A549 (cell line): ENCODE measurements at regions not wholly inside any gene's neighbourhood (a gene's known extent, or its start where the extent isn't known, plus 50 kb on each side); places are given as distances from the start of the nearest gene placed in this dataset.
A peak's percentile ranks its signal among the peaks of the same experiment; 100 is the strongest.

Source experiments
- ATAC-seq, 2 experiments: fragments of 200-7000 bp in 1 of 2; fragments of >200 bp in 1 of 2; cut with Nextera tagmentation in 1 of 2; cut with Tn5 transposase in 1 of 2; 3 replicates each; pipeline versions ENCODE4 v1.8.0 to v1.9.1; 2018 to 2020; ENCODE audit warnings: mild to moderate bottlenecking in 1 of 2, moderate library complexity in 1 of 2
- CTCF ChIA-PET: fragments of 300-600 bp; sonication (Branson Sonifier 250); formaldehyde crosslinking; extraction: SDS; loops from one replicate; lab custom pipeline; 2021; ENCODE audit warnings: antibody characterized with exemption, inconsistent platforms; lab: Yijun Ruan, JAX
- POLR2A ChIA-PET: fragments of 350-600 bp; formaldehyde crosslinking; extraction: SDS; loops from one replicate; lab custom pipeline; 2021; ENCODE audit warnings: antibody characterized with exemption, inconsistent platforms; lab: Yijun Ruan, JAX
- DNase-seq, 2 experiments: peaks; one replicate each; pipeline versions ENCODE4 v3.0.0 to v3.0.0-alpha.2; 2011 to 2016; ENCODE audit warnings: low read depth in 1 of 2, low spot score in 1 of 2
- FAIRE-seq: peaks from 2 replicates; lab custom pipeline; 2011; peaks lifted over from hg19 to GRCh38; lab: Jason Lieb, UNC
- H3K27ac ChIP-seq, 2 experiments: fragments of >200 bp; sonication (Bioruptor Twin); formaldehyde crosslinking; 3 replicates each; pipeline ENCODE4 v1.5.1; 2016 to 2017
- H3K4me1 ChIP-seq: fragments of >200 bp; sonication (Bioruptor Twin); formaldehyde crosslinking; 3 replicates; pipeline ENCODE4 v1.6.1; 2016
- H3K4me2 ChIP-seq: fragments of >200 bp; sonication (Bioruptor Twin); formaldehyde crosslinking; 3 replicates; pipeline ENCODE4 v1.6.1; 2016
- H3K4me3 ChIP-seq: fragments of >200 bp; sonication (Bioruptor Twin); formaldehyde crosslinking; 3 replicates; pipeline ENCODE4 v1.5.1; 2016
- H3K9me3 ChIP-seq: fragments of >200 bp; sonication (Bioruptor Twin); formaldehyde crosslinking; 3 replicates; pipeline ENCODE4 v1.6.1; 2016
- CBX8 ChIP-seq: fragments of 200-600 bp; sonication (generic); IDR thresholded peaks from 2 replicates; pipeline ENCODE4 v1.6.1; 2016
- CEBPB ChIP-seq, 2 experiments: fragments of >200 bp in 1 of 2; sonication (Bioruptor Twin) in 1 of 2; formaldehyde crosslinking in 1 of 2; IDR thresholded peaks; 2 replicates each; pipeline ENCODE4 v1.6.1; 2012 to 2016
- CHD2 ChIP-seq: fragments of 150-350 bp; IDR thresholded peaks from 2 replicates; pipeline ENCODE4 v1.6.1; 2014; ENCODE audit warnings: low read length; ENCODE audit not compliant: partially characterized antibody
- EHF ChIP-seq: fragments of 250-450 bp; sonication (Bioruptor Pico); IDR thresholded peaks from 2 replicates; pipeline ENCODE4 v1.5.0; 2020; ENCODE audit warnings: mild to moderate bottlenecking
- FOSB ChIP-seq: fragments of 250-450 bp; sonication (Bioruptor Pico); IDR thresholded peaks from 2 replicates; pipeline ENCODE4 v1.5.0; 2020; ENCODE audit warnings: mild to moderate bottlenecking, moderate library complexity
- FOXS1 ChIP-seq: fragments of 250-450 bp; sonication (Bioruptor Pico); IDR thresholded peaks from 2 replicates; pipeline ENCODE4 v1.5.0; 2020; ENCODE audit warnings: mild to moderate bottlenecking, moderate library complexity
- GATA3 ChIP-seq: IDR thresholded peaks from 2 replicates; pipeline ENCODE4 v1.6.1; 2012; ENCODE audit warnings: borderline replicate concordance
- HDAC2 ChIP-seq: fragments of 200-600 bp; sonication (generic); IDR thresholded peaks from 2 replicates; pipeline ENCODE4 v1.6.1; 2016
- HES2 ChIP-seq: fragments of >200 bp; sonication (Bioruptor Twin); formaldehyde crosslinking; IDR thresholded peaks from 2 replicates; pipeline ENCODE4 v1.6.1; 2016
- HEYL ChIP-seq: fragments of 250-450 bp; sonication (Bioruptor Pico); IDR thresholded peaks from 2 replicates; pipeline ENCODE4 v1.8.0; 2021; ENCODE audit warnings: mild to moderate bottlenecking, moderate library complexity
- HOXB13 ChIP-seq: fragments of 250-450 bp; sonication (Bioruptor Pico); IDR thresholded peaks from 2 replicates; pipeline ENCODE4 v1.5.0; 2020; ENCODE audit warnings: low read depth, mild to moderate bottlenecking, moderate library complexity
- KDM1A ChIP-seq: fragments of 200-600 bp; sonication (generic); IDR thresholded peaks from 2 replicates; pipeline ENCODE4 v1.6.1; 2016; ENCODE audit warnings: low read depth, mild to moderate bottlenecking
- MAFK ChIP-seq: fragments of 450-650 bp; IDR thresholded peaks from 2 replicates; pipeline ENCODE4 v1.6.1; 2014; ENCODE audit not compliant: partially characterized antibody
- MAZ ChIP-seq: fragments of 150-350 bp; IDR thresholded peaks from 2 replicates; pipeline ENCODE4 v1.6.1; 2014; ENCODE audit warnings: antibody characterized with exemption, low read depth, low read length, borderline replicate concordance
- POLR2A ChIP-seq: IDR thresholded peaks from 2 replicates; pipeline ENCODE4 v1.6.1; 2012; ENCODE audit warnings: mild to moderate bottlenecking, low read length
- POLR2AphosphoS2 ChIP-seq: conservative IDR thresholded peaks from 2 replicates; pipeline ENCODE4 v1.6.1; 2012; ENCODE audit warnings: low read length, improper control_type of control experiment, inconsistent platforms
- RCOR1 ChIP-seq: fragments of 150-350 bp; IDR thresholded peaks from 2 replicates; pipeline ENCODE4 v1.6.1; 2014; ENCODE audit warnings: antibody characterized with exemption, low read length, low read depth
- ZC3H11A ChIP-seq: fragments of 450-650 bp; IDR thresholded peaks from 2 replicates; pipeline ENCODE4 v1.6.1; 2014; ENCODE audit warnings: antibody characterized with exemption, mild to moderate bottlenecking
- ZFP36 ChIP-seq: fragments of 450-650 bp; IDR thresholded peaks from 2 replicates; pipeline ENCODE4 v1.6.1; 2014; ENCODE audit warnings: borderline replicate concordance; ENCODE audit not compliant: partially characterized antibody
- ZNF302 ChIP-seq: fragments of 250-450 bp; sonication (Bioruptor Pico); IDR thresholded peaks from 2 replicates; pipeline ENCODE4 v1.9.0; 2021; ENCODE audit warnings: inconsistent platforms, mild to moderate bottlenecking, moderate library complexity
- ZSCAN20 ChIP-seq: fragments of 250-450 bp; sonication (Bioruptor Pico); IDR thresholded peaks from 2 replicates; pipeline ENCODE4 v1.8.0; 2022; ENCODE audit warnings: mild to moderate bottlenecking, moderate library complexity
- WGBS: methylation state at CpG from one replicate; pipeline ENCODE4 v1.1.6; 2017; ENCODE audit errors: missing lambda C conversion rate; 5-methylcytosine and 5-hydroxymethylcytosine counted together
- TF ChIP-seq, protein P1 (sequence below): fragments of >200 bp; sonication (Bioruptor Twin); formaldehyde crosslinking; IDR thresholded peaks from 3 replicates; pipeline ENCODE4 v1.5.1; 2016
- TF ChIP-seq, protein P2 (sequence below): fragments of >200 bp; sonication (Bioruptor Twin); formaldehyde crosslinking; IDR thresholded peaks from 3 replicates; pipeline ENCODE4 v1.6.1; 2016
- TF ChIP-seq, protein P3 (sequence below): IDR thresholded peaks from 2 replicates; pipeline ENCODE4 v1.6.1; 2012

DNA sequence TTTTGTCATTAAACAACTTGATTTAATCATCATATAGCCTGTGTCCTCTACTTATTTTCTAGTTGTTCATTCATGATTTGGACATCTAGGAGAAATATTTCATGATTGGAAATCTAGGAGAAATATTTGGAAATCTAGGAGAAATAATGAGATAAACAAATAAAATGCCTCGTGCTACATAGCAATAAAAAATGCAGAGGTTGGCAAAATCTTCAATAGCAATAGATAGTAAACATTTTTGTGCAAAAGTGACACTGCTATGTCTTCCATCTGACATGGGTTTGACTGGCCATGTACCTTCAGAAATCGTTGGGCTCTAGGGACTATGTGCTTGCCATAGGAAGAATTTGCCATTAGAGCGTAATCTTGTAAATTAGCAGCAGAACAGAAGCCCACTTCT, 1304.5 kb upstream of the ZEB2 start:
- 43% methylated on average over 3 of the region's 3 CpGs for WGBS
- H3K4me1 ChIP-seq: no peaks in the 10 kb centered on the region
- ChIA-PET CTCF (no interaction called here), POLR2A (no interaction called here)
- FAIRE-seq (no peak), ATAC-seq (no peak), DNase-seq (no peak)
- TF ChIP-seq MAFK (peak; percentile 34), POLR2A (no peak), FOSB (CRISPR knock-in tag) (no peak), FOXS1 (CRISPR knock-in tag) (no peak), POLR2AphosphoS2 (no peak), CHD2 (no peak), HES2 (no peak)
- no peak overlapping the region for H3K4me3 ChIP-seq
- no peaks in the 10 kb centered on the region for H3K9me3 ChIP-seq
- no peak overlapping the region for H3K27ac ChIP-seq
- no peak overlapping the region for H3K4me2 ChIP-seq

DNA sequence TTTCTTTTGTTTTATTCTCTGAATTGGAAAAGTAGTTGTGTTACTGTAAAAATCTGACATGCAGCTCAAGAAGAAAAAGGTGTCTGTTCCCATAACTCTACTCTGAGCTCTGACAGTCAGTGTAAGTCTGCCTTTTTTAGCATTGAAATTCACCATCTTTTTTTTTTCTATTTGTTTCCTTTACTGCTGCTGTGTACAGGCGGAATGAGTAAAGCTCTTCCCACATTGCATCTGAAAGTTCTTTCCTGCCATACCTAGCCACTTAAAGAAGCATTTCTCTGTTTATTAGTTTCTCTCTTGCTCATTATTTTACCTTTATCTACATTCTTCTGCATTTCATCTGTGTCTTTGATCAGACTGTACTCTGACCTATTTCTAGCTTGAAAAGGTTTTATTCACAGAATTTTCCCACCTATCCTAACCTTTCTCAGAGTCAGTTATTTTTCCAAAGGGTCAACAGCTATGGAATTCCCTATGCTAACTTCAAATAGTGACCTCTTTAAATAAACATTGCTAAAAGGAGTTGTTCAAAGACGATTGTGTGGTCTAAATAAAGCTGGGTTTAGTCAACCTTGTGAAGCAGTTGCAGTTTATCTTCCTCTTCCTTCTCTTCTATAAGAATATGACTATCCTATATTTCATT, 1303.1 kb upstream of the ZEB2 start:
- 34% methylated on average over 2 of the region's 2 CpGs for WGBS
- no peak for DNase-seq
- ChIA-PET CTCF (interaction anchor here (1.0 kb wide), 1 partner anchor 140 kb away, joined by 3 read pairs; no protein-coding TSS in a partner anchor), POLR2A (no interaction called here)
- H3K4me1 ChIP-seq: no peaks in the 10 kb centered on the region
- FAIRE-seq: no peak
- H3K9me3 ChIP-seq: no peaks in the 10 kb centered on the region
- H3K4me2 ChIP-seq: no peak overlapping the region
- ATAC-seq: no peak
- TF ChIP-seq MAZ: no peak
- no peak overlapping the region for H3K4me3 ChIP-seq
- no peak overlapping the region for H3K27ac ChIP-seq

DNA sequence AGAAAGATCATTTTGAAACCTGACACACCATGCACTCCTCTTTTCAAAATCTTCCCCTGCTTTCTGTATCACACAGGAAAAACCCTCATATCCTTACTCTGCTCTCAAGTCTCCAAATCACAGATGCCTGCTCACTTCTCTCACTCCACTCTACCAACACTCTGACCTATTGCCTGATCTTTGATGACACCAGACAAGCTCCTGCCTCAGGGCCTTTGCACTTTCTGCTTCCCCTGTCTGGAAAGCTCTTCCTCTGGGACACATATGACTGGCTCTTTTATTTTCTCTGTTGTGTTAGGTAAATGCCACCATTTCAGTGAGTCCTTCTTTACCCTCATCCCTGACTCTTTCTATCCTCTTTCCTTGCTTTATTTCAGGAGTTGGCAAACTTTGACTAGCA, 1300.7 kb upstream of the ZEB2 start:
- no peak for TF ChIP-seq ZFP36
- no peak for TF ChIP-seq HDAC2
- TF ChIP-seq, protein P1, sequence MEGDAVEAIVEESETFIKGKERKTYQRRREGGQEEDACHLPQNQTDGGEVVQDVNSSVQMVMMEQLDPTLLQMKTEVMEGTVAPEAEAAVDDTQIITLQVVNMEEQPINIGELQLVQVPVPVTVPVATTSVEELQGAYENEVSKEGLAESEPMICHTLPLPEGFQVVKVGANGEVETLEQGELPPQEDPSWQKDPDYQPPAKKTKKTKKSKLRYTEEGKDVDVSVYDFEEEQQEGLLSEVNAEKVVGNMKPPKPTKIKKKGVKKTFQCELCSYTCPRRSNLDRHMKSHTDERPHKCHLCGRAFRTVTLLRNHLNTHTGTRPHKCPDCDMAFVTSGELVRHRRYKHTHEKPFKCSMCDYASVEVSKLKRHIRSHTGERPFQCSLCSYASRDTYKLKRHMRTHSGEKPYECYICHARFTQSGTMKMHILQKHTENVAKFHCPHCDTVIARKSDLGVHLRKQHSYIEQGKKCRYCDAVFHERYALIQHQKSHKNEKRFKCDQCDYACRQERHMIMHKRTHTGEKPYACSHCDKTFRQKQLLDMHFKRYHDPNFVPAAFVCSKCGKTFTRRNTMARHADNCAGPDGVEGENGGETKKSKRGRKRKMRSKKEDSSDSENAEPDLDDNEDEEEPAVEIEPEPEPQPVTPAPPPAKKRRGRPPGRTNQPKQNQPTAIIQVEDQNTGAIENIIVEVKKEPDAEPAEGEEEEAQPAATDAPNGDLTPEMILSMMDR: no peak
- TF ChIP-seq FOSB (CRISPR knock-in tag): no peak
- TF ChIP-seq KDM1A: no peak
- Histone ChIP-seq H3K27ac (no peak overlapping the region), H3K4me3 (no peak overlapping the region), H3K4me1 (no peaks in the 10 kb centered on the region), H3K9me3 (no peaks in the 10 kb centered on the region), H3K4me2 (no peak overlapping the region)
- ATAC-seq (no peak), FAIRE-seq (no peak), DNase-seq (no peak)
- ChIA-PET CTCF (no interaction called here), POLR2A (no interaction called here)

- no peak overlapping the region for H3K27ac ChIP-seq
- TF ChIP-seq, protein P2, sequence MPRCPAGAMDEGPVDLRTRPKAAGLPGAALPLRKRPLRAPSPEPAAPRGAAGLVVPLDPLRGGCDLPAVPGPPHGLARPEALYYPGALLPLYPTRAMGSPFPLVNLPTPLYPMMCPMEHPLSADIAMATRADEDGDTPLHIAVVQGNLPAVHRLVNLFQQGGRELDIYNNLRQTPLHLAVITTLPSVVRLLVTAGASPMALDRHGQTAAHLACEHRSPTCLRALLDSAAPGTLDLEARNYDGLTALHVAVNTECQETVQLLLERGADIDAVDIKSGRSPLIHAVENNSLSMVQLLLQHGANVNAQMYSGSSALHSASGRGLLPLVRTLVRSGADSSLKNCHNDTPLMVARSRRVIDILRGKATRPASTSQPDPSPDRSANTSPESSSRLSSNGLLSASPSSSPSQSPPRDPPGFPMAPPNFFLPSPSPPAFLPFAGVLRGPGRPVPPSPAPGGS: no peak
- TF ChIP-seq POLR2AphosphoS2: no peak
- TF ChIP-seq EHF (CRISPR knock-in tag): no peak
- TF ChIP-seq KDM1A: no peak
- TF ChIP-seq, protein P3, sequence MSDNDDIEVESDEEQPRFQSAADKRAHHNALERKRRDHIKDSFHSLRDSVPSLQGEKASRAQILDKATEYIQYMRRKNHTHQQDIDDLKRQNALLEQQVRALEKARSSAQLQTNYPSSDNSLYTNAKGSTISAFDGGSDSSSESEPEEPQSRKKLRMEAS: no peak
- no peak for TF ChIP-seq ZNF302
- no peak for TF ChIP-seq RCOR1
- no peak for TF ChIP-seq ZC3H11A
- no peak for TF ChIP-seq GATA3
- TF ChIP-seq MAFK: no peak
- no peak for TF ChIP-seq CEBPB (IDR thresholded peaks at IDR 0.05)
- TF ChIP-seq HOXB13 (CRISPR knock-in tag): no peak
- TF ChIP-seq FOSB (CRISPR knock-in tag): no peak
- no peak for TF ChIP-seq ZFP36
- no peak for TF ChIP-seq ZSCAN20 (CRISPR knock-in tag)
- TF ChIP-seq HEYL (CRISPR knock-in tag): no peak
- no peak for TF ChIP-seq CBX8
- no peak overlapping the region for H3K4me3 ChIP-seq
- no peaks in the 10 kb centered on the region for H3K9me3 ChIP-seq
- ChIA-PET CTCF (no interaction called here), POLR2A (no interaction called here)
- FAIRE-seq: no peak
- no peak for DNase-seq
- ATAC-seq: no peak
- no peaks in the 10 kb centered on the region for H3K4me1 ChIP-seq
- H3K4me2 ChIP-seq: no peak overlapping the region
Measured at GRCh38 chr2:145818890-145819504, 1299.1 kb upstream of the ZEB2 start.
